ENCODE measurements at regions not wholly inside any gene's neighbourhood (a gene's known extent, or its start where the extent isn't known, plus 50 kb on each side); places are given as distances from the start of the nearest gene placed in this dataset.

DNA sequence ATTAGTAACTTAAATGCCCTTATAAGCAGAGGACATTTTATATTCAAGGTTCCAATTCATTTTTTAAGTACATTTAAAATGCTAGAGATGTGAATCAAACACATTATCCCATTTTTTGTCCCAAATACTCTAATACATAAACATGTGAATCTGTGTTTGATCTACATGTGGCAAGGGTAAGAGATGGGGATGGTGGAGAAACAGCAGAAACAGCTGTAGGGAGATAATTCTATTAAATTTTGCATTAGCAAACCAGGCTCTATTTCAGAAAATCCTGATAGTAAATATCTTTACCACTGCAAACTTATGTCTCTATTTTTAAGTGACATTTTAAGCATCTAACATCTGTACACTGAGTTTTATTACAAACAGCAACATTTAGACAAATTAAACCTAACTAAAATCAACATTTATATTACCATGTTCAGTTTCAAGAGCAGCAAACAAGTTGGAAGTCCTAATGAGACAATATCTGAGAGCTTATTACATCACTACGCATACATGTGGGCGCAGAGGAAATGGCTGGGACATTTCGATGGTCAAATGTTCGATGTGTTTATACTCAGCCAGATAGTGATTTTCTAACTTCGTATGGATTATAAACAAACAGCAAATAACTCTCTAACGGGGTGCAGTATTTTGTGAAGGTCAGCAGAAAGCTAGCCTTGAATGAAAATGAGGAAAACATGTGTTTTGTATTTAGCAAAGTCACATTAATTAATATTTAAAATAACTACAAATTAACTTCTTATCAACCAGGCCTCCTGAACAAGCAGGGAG is 165.1 kb downstream of the GJA1 start:
- intact Hi-C loops (cut with micrococcal nuclease; ENCODE audit: unreplicated experiment) (no loop called here), in situ Hi-C loops (cut with HindIII; ENCODE audit: low pct_unique_long_range_greater_than_20kb, low sequenced_read_pairs) (no loop called here)
- TF ChIP-seq TCF7L2 (IDR thresholded peaks at IDR 0.05; ENCODE audit: low read depth, low read length) (no peak), CTCF (IDR thresholded peaks at IDR 0.05) (no peak), SIN3A (IDR thresholded peaks at IDR 0.05; ENCODE audit: borderline replicate concordance, insufficient read depth, low read depth, low read length) (no peak), POLR2AphosphoS5 (IDR thresholded peaks at IDR 0.05; ENCODE audit: low read depth, low read length) (no peak)
- TF ChIP-seq, protein P1, sequence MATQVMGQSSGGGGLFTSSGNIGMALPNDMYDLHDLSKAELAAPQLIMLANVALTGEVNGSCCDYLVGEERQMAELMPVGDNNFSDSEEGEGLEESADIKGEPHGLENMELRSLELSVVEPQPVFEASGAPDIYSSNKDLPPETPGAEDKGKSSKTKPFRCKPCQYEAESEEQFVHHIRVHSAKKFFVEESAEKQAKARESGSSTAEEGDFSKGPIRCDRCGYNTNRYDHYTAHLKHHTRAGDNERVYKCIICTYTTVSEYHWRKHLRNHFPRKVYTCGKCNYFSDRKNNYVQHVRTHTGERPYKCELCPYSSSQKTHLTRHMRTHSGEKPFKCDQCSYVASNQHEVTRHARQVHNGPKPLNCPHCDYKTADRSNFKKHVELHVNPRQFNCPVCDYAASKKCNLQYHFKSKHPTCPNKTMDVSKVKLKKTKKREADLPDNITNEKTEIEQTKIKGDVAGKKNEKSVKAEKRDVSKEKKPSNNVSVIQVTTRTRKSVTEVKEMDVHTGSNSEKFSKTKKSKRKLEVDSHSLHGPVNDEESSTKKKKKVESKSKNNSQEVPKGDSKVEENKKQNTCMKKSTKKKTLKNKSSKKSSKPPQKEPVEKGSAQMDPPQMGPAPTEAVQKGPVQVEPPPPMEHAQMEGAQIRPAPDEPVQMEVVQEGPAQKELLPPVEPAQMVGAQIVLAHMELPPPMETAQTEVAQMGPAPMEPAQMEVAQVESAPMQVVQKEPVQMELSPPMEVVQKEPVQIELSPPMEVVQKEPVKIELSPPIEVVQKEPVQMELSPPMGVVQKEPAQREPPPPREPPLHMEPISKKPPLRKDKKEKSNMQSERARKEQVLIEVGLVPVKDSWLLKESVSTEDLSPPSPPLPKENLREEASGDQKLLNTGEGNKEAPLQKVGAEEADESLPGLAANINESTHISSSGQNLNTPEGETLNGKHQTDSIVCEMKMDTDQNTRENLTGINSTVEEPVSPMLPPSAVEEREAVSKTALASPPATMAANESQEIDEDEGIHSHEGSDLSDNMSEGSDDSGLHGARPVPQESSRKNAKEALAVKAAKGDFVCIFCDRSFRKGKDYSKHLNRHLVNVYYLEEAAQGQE (IDR thresholded peaks at IDR 0.05; ENCODE audit: insufficient read depth in 1 of 2, low read depth in 2 of 2, low read length in 1 of 2) = no peak
- Histone ChIP-seq H3K4me1 (ENCODE audit: control insufficient read depth, insufficient read depth, low read length) (no peaks in the 10 kb centered on the region), H3K27ac (ENCODE audit: low read length) (no peak overlapping the region), H3K4me3 (ENCODE audit: low read depth in 2 of 2, low read length in 2 of 2) (no peak overlapping the region), H3K27me3 (ENCODE audit: control insufficient read depth, insufficient read depth, low read length) (no peaks in the 10 kb centered on the region), H3K9me3 (ENCODE audit: control insufficient read depth, insufficient read depth, low read depth, low read length) (no peaks in the 10 kb centered on the region), H3K36me3 (ENCODE audit: control insufficient read depth, insufficient read depth, low read length) (no peaks in the 10 kb centered on the region)
- ChIA-PET CTCF (no interaction called here), POLR2A (no interaction called here)
- ATAC-seq = no peak
- no peak for DNase-seq (ENCODE audit: low read depth, low spot score)
- BruUV-seq (replicated peaks) = no TSS peak

DNA sequence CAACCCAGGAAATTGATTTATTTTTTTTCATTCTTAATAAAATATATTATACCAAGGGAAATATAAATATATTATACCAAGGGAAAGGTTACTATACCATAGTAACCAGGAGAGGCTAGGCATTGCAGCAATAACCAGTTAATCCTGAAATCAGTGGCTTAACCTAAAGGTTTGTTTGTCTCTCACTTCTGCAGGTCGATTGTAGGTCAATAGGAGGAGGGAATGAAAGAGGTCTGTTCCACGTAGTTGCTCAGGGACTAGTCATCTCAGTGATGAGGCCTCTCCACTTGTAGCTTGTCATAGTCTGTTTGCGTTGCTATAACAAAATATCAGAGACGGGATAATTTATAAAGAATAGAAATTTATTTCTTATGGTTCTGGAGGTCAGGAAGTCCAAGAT is 168.0 kb downstream of the GJA1 start:
- no peaks in the 10 kb centered on the region for H3K9me3 ChIP-seq (ENCODE audit: control insufficient read depth, insufficient read depth, low read depth, low read length)
- ChIA-PET POLR2A (no interaction called here), CTCF (no interaction called here)
- in situ Hi-C loops (cut with HindIII; ENCODE audit: low pct_unique_long_range_greater_than_20kb, low sequenced_read_pairs) = no loop called here
- no peaks in the 10 kb centered on the region for H3K4me1 ChIP-seq (ENCODE audit: control insufficient read depth, insufficient read depth, low read length)
- intact Hi-C loops (cut with micrococcal nuclease; ENCODE audit: unreplicated experiment) = no loop called here
- BruUV-seq (replicated peaks) = no TSS peak
- H3K36me3 ChIP-seq (ENCODE audit: control insufficient read depth, insufficient read depth, low read length) = no peaks in the 10 kb centered on the region
- no peak overlapping the region for H3K27ac ChIP-seq (ENCODE audit: low read length)
- H3K27me3 ChIP-seq (ENCODE audit: control insufficient read depth, insufficient read depth, low read length) = no peaks in the 10 kb centered on the region
- H3K4me3 ChIP-seq (ENCODE audit: low read depth in 2 of 2, low read length in 2 of 2) = no peak overlapping the region
- no peak for ATAC-seq
- DNase-seq (ENCODE audit: low read depth, low spot score) = no peak
- TF ChIP-seq CTCF (IDR thresholded peaks at IDR 0.05) = no peak
- no peak for TF ChIP-seq SIN3A (IDR thresholded peaks at IDR 0.05; ENCODE audit: borderline replicate concordance, insufficient read depth, low read depth, low read length)
- TF ChIP-seq POLR2AphosphoS5 (IDR thresholded peaks at IDR 0.05; ENCODE audit: low read depth, low read length) = no peak
- TF ChIP-seq TCF7L2 (IDR thresholded peaks at IDR 0.05; ENCODE audit: low read depth, low read length) = no peak
- TF ChIP-seq, protein P1 (IDR thresholded peaks at IDR 0.05; ENCODE audit: insufficient read depth in 1 of 2, low read depth in 2 of 2, low read length in 1 of 2) = no peak

Measured in Panc1 (cell line).